AG09309 (cell line): ENCODE measurements at regions not wholly inside any gene's neighbourhood (a gene's known extent, or its start where the extent isn't known, plus 50 kb on each side); places are given as distances from the start of the nearest gene placed in this dataset.

Experiments
- DNase-seq: peaks from one replicate; pipeline ENCODE4 v3.0.0-alpha.2; 2010; ENCODE audit warnings: low read depth
- H3K4me3 ChIP-seq: 2 replicates; pipeline ENCODE4 v1.5.1; 2011; ENCODE audit warnings: mild to moderate bottlenecking, low read depth, low read length, moderate library complexity; ENCODE audit not compliant: control insufficient read depth
- CTCF ChIP-seq: IDR thresholded peaks from 2 replicates; pipeline ENCODE4 v1.5.1; 2011; ENCODE audit warnings: mild to moderate bottlenecking, low read depth, low read length, inconsistent platforms; ENCODE audit not compliant: insufficient read depth, control insufficient read depth; ENCODE audit errors: missing control alignments

GRCh38 chr15:87508086-87508485 lies 748.5 kb downstream of the NTRK3 start:
- no peak for DNase-seq
- TF ChIP-seq CTCF = no peak
- no peak overlapping the region for H3K4me3 ChIP-seq

- no peak overlapping the region for H3K4me3 ChIP-seq
- no peak for DNase-seq
- no peak for TF ChIP-seq CTCF
Measured at GRCh38 chr15:87502173-87502572, 754.4 kb downstream of the NTRK3 start.

GRCh38 chr15:87500240-87500639 lies 756.3 kb downstream of the NTRK3 start:
- H3K4me3 ChIP-seq = no peak overlapping the region
- DNase-seq = no peak
- no peak for TF ChIP-seq CTCF

DNA sequence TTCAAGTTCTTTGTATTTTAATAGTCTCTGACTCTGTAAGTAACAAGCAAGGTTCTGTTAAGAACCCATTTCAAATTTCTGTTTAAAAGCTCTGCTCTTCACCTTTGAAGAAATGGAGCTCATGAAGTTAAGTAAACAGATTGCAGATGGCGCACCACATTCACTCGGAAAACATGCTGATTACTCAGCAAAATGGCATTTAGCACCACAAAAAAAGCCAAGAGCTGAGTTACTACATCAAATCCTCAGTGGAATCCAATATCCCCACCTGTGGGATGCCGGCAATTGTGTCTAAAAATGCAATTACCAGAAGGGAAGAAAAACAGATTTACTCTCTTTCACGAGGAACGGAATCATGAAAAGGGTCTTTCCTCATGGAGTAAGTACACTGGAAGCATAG lies 758.0 kb downstream of the NTRK3 start:
- no peak for TF ChIP-seq CTCF
- no peak for DNase-seq
- H3K4me3 ChIP-seq = no peak overlapping the region

- no peak for DNase-seq
- no peak for TF ChIP-seq CTCF
- no peak overlapping the region for H3K4me3 ChIP-seq
Measured at GRCh38 chr15:87496795-87497194, 759.7 kb downstream of the NTRK3 start.

DNA sequence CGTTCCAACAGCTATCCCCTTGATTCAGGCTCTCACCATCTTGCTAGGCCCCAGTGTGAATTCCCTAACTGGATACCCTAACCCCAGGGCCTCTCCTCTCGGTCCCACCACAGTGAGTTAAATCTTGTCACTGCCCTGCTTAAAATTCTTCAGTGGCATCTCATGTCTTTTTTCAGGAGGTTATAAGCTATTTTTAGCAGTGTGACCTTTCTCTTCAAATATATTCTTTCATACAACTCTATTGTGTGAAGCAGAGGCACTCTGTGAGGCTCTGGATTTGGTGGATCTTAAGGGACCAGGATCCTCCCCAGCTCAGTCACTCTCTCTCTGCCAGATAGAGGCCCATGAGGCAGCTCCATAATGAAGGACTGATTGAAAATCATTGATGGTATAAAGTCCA lies 760.4 kb downstream of the NTRK3 start:
- no peak overlapping the region for H3K4me3 ChIP-seq
- TF ChIP-seq CTCF = no peak

DNA sequence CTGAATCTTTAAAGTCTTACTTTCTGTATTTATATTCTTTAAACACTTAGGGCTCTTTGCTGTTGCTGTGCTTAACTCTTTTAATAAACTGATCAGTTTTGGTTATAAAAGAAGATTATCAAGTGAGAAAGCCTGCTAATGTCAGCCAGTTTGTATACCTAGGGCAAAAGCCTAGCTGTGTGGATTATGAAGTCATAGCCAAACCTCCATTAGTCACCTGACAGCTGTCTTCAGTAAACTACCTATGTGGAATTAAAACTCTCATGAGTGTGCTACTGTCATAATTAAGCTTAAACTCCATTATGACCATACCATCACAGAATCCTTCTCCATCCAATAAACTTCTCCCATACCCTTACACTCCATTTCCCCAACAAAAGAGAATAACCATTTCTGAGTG lies 762.7 kb downstream of the NTRK3 start:
- H3K4me3 ChIP-seq = no peak overlapping the region
- no peak for DNase-seq
- TF ChIP-seq CTCF = no peak

More for the DNA sequence above, 760.4 kb downstream of the NTRK3 start:
- DNase-seq = no peak
